Astrocyte of the spinal cord (primary cell): ENCODE measurements at regions not wholly inside any gene's neighbourhood (a gene's known extent, or its start where the extent isn't known, plus 50 kb on each side); places are given as distances from the start of the nearest gene placed in this dataset.

Experiments used
- DNase-seq: peaks from one replicate; pipeline ENCODE4 v3.0.0; 2011; ENCODE audit warnings: low read depth, low spot score
- H3K4me3 ChIP-seq: 2 replicates; pipeline ENCODE4 v1.5.1; 2011; ENCODE audit warnings: low read depth, mild to moderate bottlenecking, low read length, moderate library complexity
- in situ Hi-C: cut with HindIII; loops from 2 replicates; pipeline ENCODE4 v1.10.0; 2017; ENCODE audit warnings: low sequenced_read_pairs
- TF ChIP-seq, protein P1 (sequence below): IDR thresholded peaks from 2 replicates; pipeline ENCODE4 v1.5.1; 2012; ENCODE audit warnings: low read depth, mild to moderate bottlenecking, low read length, inconsistent platforms

DNA sequence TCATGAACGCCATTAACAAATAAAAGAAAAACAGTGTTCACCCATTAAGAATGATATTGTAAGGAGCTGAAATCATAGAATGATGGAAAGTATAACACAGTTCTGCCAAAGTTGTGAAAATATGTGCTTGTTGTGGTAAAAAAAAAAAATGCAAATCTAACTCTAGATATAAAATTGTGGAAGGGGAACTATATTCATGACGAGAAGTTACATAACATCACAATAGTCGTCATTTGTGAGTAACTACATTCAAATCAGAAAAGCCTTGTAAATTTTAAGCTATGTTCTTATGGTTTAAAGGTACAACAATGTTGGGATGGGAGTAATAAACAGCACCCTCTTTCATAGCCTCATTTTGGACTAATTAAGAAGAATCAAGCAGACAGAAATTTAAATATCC, 57.6 kb upstream of the PRDM8 start:
- in situ Hi-C loops = no loop called here
- no peak for DNase-seq
- TF ChIP-seq, protein P1, sequence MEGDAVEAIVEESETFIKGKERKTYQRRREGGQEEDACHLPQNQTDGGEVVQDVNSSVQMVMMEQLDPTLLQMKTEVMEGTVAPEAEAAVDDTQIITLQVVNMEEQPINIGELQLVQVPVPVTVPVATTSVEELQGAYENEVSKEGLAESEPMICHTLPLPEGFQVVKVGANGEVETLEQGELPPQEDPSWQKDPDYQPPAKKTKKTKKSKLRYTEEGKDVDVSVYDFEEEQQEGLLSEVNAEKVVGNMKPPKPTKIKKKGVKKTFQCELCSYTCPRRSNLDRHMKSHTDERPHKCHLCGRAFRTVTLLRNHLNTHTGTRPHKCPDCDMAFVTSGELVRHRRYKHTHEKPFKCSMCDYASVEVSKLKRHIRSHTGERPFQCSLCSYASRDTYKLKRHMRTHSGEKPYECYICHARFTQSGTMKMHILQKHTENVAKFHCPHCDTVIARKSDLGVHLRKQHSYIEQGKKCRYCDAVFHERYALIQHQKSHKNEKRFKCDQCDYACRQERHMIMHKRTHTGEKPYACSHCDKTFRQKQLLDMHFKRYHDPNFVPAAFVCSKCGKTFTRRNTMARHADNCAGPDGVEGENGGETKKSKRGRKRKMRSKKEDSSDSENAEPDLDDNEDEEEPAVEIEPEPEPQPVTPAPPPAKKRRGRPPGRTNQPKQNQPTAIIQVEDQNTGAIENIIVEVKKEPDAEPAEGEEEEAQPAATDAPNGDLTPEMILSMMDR = no peak
- H3K4me3 ChIP-seq = no peak overlapping the region

DNA sequence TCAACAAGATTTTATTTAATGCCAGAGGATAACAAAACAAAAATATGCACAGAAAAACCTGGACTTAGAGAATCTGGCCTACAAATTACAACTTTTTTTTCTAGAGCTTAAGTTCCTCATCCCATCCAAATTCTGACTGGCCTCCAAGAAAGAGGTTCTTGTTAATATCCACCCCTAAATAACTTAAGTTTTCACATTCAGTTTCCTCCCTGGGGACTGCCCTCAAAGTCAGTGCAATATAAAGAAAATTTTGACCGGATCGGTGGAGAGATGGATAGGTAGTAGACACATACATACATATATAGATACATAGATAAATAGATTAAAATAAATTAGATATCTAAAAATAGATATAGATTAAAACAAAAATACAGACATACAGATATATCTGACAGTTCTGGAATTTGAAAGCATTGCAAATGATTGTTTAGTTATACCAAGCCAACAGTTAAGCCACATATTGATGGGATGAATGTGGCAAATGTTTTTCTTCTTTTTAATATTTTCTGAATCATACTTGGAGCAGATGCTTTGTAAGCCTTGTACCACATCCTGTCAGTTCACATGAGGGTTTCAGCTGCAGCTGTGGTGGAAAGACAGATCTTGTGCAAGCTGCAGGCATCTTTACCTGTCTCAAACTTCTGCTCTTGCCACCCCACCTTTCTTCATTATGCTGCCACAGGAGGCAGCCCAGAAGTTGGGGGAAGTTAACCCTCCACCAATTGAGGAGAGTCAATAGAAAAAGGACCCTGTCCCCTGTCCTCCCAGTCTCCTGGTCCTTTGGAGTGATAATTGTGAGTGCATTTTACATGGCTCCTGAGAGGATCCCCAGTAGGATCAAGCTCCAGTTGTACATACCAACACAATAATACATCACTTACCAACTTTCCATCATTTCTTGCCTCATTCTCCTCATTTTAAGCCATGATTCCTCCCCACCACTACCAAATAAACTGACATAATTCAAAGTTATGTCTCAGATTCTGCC, 58.5 kb upstream of the PRDM8 start:
- peak; percentile 53 for DNase-seq
- TF ChIP-seq, protein P1 = no peak
- H3K4me3 ChIP-seq = no peak overlapping the region
- in situ Hi-C loops = no loop called here

GRCh38 chr4:80137631-80138030, 59.7 kb upstream of the PRDM8 start:
- no peak for DNase-seq
- no peak overlapping the region for H3K4me3 ChIP-seq
- in situ Hi-C loops = no loop called here
- TF ChIP-seq, protein P1 = no peak

- in situ Hi-C loops = no loop called here
- H3K4me3 ChIP-seq = no peak overlapping the region
- TF ChIP-seq, protein P1 = no peak
Measured at GRCh38 chr4:80136270-80136669, 61.0 kb upstream of the PRDM8 start.

GRCh38 chr4:80135702-80136058, 61.6 kb upstream of the PRDM8 start:
- no peak for DNase-seq
- no peak overlapping the region for H3K4me3 ChIP-seq
- in situ Hi-C loops = no loop called here
- TF ChIP-seq, protein P1 = no peak

More at GRCh38 chr4:80136270-80136669, 61.0 kb upstream of the PRDM8 start:
- no peak for DNase-seq

- H3K4me3 ChIP-seq = no peak overlapping the region
- in situ Hi-C loops = no loop called here
- DNase-seq = peak; percentile 17
- TF ChIP-seq, protein P1 = no peak
Measured at GRCh38 chr4:80134936-80135701, 62.1 kb upstream of the ANTXR2 start.
